ENCODE measurements at regions not wholly inside any gene's neighbourhood (a gene's known extent, or its start where the extent isn't known, plus 50 kb on each side); places are given as distances from the start of the nearest gene placed in this dataset.

DNA sequence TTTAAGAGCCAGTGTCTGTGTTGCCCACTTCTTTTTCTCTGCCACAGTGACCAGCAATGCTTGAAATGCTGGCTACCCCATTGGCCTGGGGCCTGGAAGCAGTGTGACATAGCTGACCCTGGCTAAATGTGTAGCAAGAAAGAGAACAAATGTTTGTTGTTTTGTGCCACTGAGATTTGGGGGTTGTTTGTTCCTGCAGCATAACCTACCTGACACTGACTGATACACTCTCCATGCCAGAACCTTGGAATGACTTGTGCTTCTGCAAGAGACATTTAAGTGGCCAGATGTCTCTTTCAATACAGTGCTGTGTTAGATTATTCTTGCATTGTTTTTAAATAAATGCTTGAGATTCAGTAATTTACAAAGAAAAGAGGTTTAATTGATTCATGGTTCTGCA is 411.5 kb downstream of the TYW1 start:
- intact Hi-C loops (cut with micrococcal nuclease) = no loop called here
- Histone ChIP-seq H3K36me3 (no peaks in the 10 kb centered on the region), H3K4me1 (no peaks in the 10 kb centered on the region), H3K9me3 (replicated peaks) (peaks cover 5% of the 10 kb centered on the region), H3K27me3 (ENCODE audit: low read depth) (peaks cover 29% of the 10 kb centered on the region), H3K4me3 (no peak overlapping the region), H3K27ac (replicated peaks) (no peak overlapping the region)
- no peak for TF ChIP-seq CTCF (IDR thresholded peaks at IDR 0.05; ENCODE audit: borderline replicate concordance)
- no peak for DNase-seq

- Histone ChIP-seq H3K27ac (replicated peaks) (no peak overlapping the region), H3K36me3 (no peaks in the 10 kb centered on the region), H3K4me3 (no peak overlapping the region), H3K9me3 (replicated peaks) (peaks cover 18% of the 10 kb centered on the region), H3K4me1 (no peaks in the 10 kb centered on the region), H3K27me3 (ENCODE audit: low read depth) (peaks cover 29% of the 10 kb centered on the region)
- no peak for DNase-seq
- no peak for TF ChIP-seq CTCF (IDR thresholded peaks at IDR 0.05; ENCODE audit: borderline replicate concordance)
- intact Hi-C loops (cut with micrococcal nuclease) = no loop called here
Measured at GRCh38 chr7:67413670-67414069, 417.0 kb downstream of the TYW1 start.

- intact Hi-C loops (cut with micrococcal nuclease) = no loop called here
- Histone ChIP-seq H3K27ac (replicated peaks) (no peak overlapping the region), H3K36me3 (no peaks in the 10 kb centered on the region), H3K4me1 (no peaks in the 10 kb centered on the region), H3K9me3 (replicated peaks) (peaks cover 18% of the 10 kb centered on the region), H3K27me3 (ENCODE audit: low read depth) (peaks cover 35% of the 10 kb centered on the region), H3K4me3 (no peak overlapping the region)
- DNase-seq = no peak
- no peak for TF ChIP-seq CTCF (IDR thresholded peaks at IDR 0.05; ENCODE audit: borderline replicate concordance)
Measured at GRCh38 chr7:67414858-67415257, 418.2 kb downstream of the TYW1 start.

- no peak for DNase-seq
- Histone ChIP-seq H3K4me3 (no peak overlapping the region), H3K36me3 (no peaks in the 10 kb centered on the region), H3K27me3 (ENCODE audit: low read depth) (peaks cover 26% of the 10 kb centered on the region), H3K9me3 (replicated peaks) (no peaks in the 10 kb centered on the region), H3K27ac (replicated peaks) (no peak overlapping the region), H3K4me1 (no peaks in the 10 kb centered on the region)
- TF ChIP-seq CTCF (IDR thresholded peaks at IDR 0.05; ENCODE audit: borderline replicate concordance) = no peak
- intact Hi-C loops (cut with micrococcal nuclease) = no loop called here
Measured at GRCh38 chr7:67422601-67423000, 426.0 kb downstream of the TYW1 start.

GRCh38 chr7:67423065-67423464 is 426.4 kb downstream of the TYW1 start:
- no peak for DNase-seq
- H3K27ac ChIP-seq (replicated peaks) = no peak overlapping the region
- H3K4me1 ChIP-seq = no peaks in the 10 kb centered on the region
- no peaks in the 10 kb centered on the region for H3K36me3 ChIP-seq
- H3K9me3 ChIP-seq (replicated peaks) = no peaks in the 10 kb centered on the region
- peaks cover 21% of the 10 kb centered on the region for H3K27me3 ChIP-seq (ENCODE audit: low read depth)
- H3K4me3 ChIP-seq = no peak overlapping the region
- no peak for TF ChIP-seq CTCF (IDR thresholded peaks at IDR 0.05; ENCODE audit: borderline replicate concordance)
- intact Hi-C loops (cut with micrococcal nuclease) = no loop called here

DNA sequence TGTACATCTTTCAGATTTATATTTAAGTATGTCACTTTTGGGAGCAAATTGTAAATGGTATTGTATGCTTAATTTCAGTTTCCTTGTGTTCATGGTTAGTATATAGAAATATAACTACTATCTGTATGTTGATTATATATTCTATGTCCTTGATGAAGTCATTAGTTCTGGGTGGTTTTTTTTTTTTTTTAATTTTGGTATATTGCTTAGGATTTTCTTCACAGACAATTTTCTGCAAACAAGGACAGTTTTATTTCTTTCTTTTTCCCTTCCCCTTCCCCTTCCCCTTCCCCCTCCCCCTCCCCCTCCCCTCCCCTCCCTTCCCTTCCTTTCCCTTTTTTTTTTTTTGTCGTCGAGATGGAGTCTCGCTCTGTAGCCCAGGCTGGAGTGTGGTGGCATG is 430.0 kb downstream of the TYW1 start:
- intact Hi-C loops (cut with micrococcal nuclease) = no loop called here

More for the DNA sequence above, 430.0 kb downstream of the TYW1 start:
- no peak for TF ChIP-seq CTCF (IDR thresholded peaks at IDR 0.05; ENCODE audit: borderline replicate concordance)
- Histone ChIP-seq H3K27ac (replicated peaks) (no peak overlapping the region), H3K27me3 (ENCODE audit: low read depth) (peaks cover 39% of the 10 kb centered on the region), H3K36me3 (no peaks in the 10 kb centered on the region), H3K9me3 (replicated peaks) (no peaks in the 10 kb centered on the region), H3K4me3 (no peak overlapping the region), H3K4me1 (no peaks in the 10 kb centered on the region)
- DNase-seq = no peak
